ENCODE measurements at regions not wholly inside any gene's neighbourhood (a gene's known extent, or its start where the extent isn't known, plus 50 kb on each side); places are given as distances from the start of the nearest gene placed in this dataset.

DNA sequence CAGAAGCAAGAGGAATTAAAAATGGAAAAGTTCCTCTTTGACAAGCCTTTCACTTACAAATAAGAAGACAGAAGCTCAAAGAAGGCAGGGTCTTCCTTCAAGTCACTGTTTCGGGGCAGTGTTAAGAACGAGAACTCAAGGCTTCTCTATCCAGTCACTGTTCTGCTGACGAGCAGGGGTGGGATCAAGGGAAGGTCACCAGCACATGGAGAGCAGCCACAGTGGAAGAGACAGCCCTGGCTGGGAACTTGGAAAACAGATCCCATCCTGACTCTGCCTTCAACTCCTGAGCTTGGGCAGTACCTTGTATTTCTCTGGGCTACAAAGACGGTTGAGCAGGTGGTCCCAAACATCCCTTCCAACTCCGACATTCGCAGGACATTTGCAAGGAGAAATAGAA is 111.5 kb upstream of the LPP start:
- no peak for DNase-seq (ENCODE audit: low read depth in 1 of 2, low spot score in 1 of 2)
- Histone ChIP-seq H3K27ac (no peak overlapping the region), H3K9me3 (no peaks in the 10 kb centered on the region), H3K4me1 (peaks cover 19% of the 10 kb centered on the region), H3K4me3 (no peak overlapping the region), H3K4me2 (no peak overlapping the region)
- no peak for TF ChIP-seq POLR2AphosphoS2 (conservative IDR thresholded peaks at IDR 0.05; ENCODE audit: low read length)
- 87% methylated on average over 6 of the region's 6 CpGs for WGBS (ENCODE audit: missing lambda C conversion rate)
- no peak for FAIRE-seq
- no peak for ATAC-seq
- CTCF ChIA-PET = interaction anchor here (0.8 to 1.7 kb wide), 5 partner anchors 9 to 293 kb away, joined by 3 to 4 read pairs (median 4); no protein-coding TSS in a partner anchor
- POLR2A ChIA-PET = no interaction called here

DNA sequence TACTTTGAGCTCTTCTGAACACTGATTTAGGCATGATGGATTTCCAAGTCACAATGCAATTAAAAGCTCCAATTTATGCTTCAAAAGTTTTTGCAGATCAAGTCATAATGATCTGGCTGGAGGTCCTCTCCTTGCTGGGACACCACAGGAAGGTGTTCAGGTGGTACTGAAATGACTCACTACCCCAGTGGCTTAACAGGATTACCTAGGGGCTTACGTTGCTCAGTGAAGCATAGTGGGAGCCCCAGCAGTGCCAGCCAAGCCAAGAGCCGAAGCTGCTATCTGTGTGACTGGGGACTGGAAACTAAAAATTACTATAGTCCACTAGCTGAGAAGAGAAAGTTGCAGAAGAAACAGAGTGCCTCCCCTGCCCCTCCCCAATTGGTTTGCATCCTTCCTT is 110.1 kb upstream of the LPP start:
- no peak overlapping the region for H3K27ac ChIP-seq
- H3K9me3 ChIP-seq = no peaks in the 10 kb centered on the region
- 86% methylated on average over 2 of the region's 2 CpGs for WGBS (ENCODE audit: missing lambda C conversion rate)
- DNase-seq (ENCODE audit: low read depth in 1 of 2, low spot score in 1 of 2) = no peak
- peaks cover 9% of the 10 kb centered on the region; the same call in 1 of the 3 replicates for H3K4me1 ChIP-seq
- TF ChIP-seq KDM1A (IDR thresholded peaks at IDR 0.05; ENCODE audit: low read depth) (no peak), POLR2AphosphoS2 (conservative IDR thresholded peaks at IDR 0.05; ENCODE audit: low read length) (no peak), NFE2L2 (conservative IDR thresholded peaks at IDR 0.05; ENCODE audit: low read length) (no peak), ESRRA (IDR thresholded peaks at IDR 0.05; ENCODE audit: borderline replicate concordance, low read length) (no peak), KDM5A (IDR thresholded peaks at IDR 0.05) (no peak)
- H3K4me3 ChIP-seq = no peak overlapping the region
- no peak for ATAC-seq
- no peak for FAIRE-seq
- CTCF ChIA-PET = interaction anchor here (1.4 to 1.6 kb wide), 2 partner anchors 9 to 15 kb away, joined by 4 read pairs; no protein-coding TSS in a partner anchor
- POLR2A ChIA-PET = interaction anchor here (0.6 kb wide), 1 partner anchor 306 kb away, joined by 3 read pairs; no protein-coding TSS in a partner anchor
- no peak overlapping the region for H3K4me2 ChIP-seq

DNA sequence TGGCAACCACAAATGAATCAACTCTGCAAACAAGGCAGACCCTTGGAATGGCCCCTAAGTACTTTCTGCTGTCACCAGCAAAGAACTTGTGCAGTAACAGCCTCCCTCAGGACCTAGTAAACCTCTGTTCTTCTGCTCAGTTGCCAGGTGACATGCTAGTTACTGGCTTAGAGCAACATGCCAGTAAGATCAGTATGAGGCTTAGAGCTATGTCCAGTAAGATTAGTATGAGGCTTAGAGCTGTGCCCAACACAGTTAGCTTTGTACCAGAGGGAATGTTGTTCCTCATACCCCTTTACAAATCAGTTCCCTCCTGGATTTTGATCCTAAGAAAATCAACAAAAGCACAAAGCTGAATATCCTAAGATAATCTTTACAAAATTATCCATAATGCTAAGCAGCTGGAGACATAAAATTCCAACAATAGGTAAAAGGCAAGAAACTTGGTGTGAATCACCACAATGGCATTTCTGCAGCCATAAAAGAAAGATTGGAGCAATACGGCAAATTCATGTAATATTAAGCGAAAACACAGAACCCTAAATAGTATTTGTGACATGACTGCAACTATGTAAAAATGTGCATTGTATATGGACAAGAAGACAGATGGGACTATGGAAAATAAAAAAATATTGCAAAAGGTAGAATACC is 107.3 kb upstream of the LPP start:
- ChIA-PET POLR2A (no interaction called here), CTCF (no interaction called here)
- DNase-seq (ENCODE audit: low read depth in 1 of 2, low spot score in 1 of 2) (no peak), FAIRE-seq (no peak), ATAC-seq (no peak)
- Histone ChIP-seq H3K4me1 (peaks cover 9% of the 10 kb centered on the region; the same call in 1 of the 3 replicates), H3K27ac (no peak overlapping the region), H3K4me3 (no peak overlapping the region), H3K4me2 (no peak overlapping the region), H3K9me3 (no peaks in the 10 kb centered on the region)
- TF ChIP-seq CBX8 (IDR thresholded peaks at IDR 0.05) (no peak), ESRRA (IDR thresholded peaks at IDR 0.05; ENCODE audit: borderline replicate concordance, low read length) (no peak), BCL3 (IDR thresholded peaks at IDR 0.05) (no peak), RFX5 (IDR thresholded peaks at IDR 0.05) (no peak), KDM1A (IDR thresholded peaks at IDR 0.05; ENCODE audit: low read depth) (no peak), GATA3 (IDR thresholded peaks at IDR 0.05; ENCODE audit: borderline replicate concordance) (no peak), NFE2L2 (conservative IDR thresholded peaks at IDR 0.05; ENCODE audit: low read length) (no peak), MYC (IDR thresholded peaks at IDR 0.05; ENCODE audit: borderline replicate concordance, low read length) (no peak), CHD4 (IDR thresholded peaks at IDR 0.05; ENCODE audit: borderline replicate concordance) (no peak), EHMT2 (IDR thresholded peaks at IDR 0.05; ENCODE audit: low read depth) (no peak)
- TF ChIP-seq, protein P1, sequence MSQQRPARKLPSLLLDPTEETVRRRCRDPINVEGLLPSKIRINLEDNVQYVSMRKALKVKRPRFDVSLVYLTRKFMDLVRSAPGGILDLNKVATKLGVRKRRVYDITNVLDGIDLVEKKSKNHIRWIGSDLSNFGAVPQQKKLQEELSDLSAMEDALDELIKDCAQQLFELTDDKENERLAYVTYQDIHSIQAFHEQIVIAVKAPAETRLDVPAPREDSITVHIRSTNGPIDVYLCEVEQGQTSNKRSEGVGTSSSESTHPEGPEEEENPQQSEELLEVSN (IDR thresholded peaks at IDR 0.05; ENCODE audit: borderline replicate concordance, low read depth) = no peak
- WGBS (ENCODE audit: missing lambda C conversion rate) = 74% methylated on average over 2 of the region's 2 CpGs

DNA sequence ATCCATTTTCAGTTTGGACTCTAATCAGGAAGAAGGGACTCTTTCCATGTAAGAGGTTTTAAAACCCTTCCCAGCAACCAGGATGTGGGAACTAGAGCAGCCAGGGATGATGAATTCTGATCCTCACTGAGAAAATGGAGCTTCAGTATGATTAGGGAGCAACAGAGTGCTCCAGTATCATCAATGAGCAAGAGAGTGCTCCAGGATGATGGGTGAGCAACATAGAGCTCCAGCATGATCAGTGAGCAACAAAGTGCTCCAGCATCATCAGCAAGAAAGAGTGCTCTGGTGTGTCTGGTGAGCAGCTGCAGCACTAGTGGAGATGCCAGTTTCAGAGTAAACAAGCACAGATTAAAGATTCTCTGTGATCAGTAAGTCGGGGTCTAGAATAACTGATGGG is 106.4 kb upstream of the LPP start:
- ChIA-PET POLR2A (no interaction called here), CTCF (interaction anchor here (1.1 kb wide), 1 partner anchor 9 kb away, joined by 3 read pairs; no protein-coding TSS in a partner anchor)
- Histone ChIP-seq H3K9me3 (no peaks in the 10 kb centered on the region), H3K4me1 (peaks cover 12% of the 10 kb centered on the region; the same call in 1 of the 3 replicates), H3K4me3 (no peak overlapping the region), H3K27ac (no peak overlapping the region), H3K4me2 (no peak overlapping the region)
- ATAC-seq = no peak
- DNase-seq (ENCODE audit: low read depth in 1 of 2, low spot score in 1 of 2) = no peak
- WGBS (ENCODE audit: missing lambda C conversion rate) = 27% methylated on average over 1 of the region's 1 CpG
- no peak for FAIRE-seq
- no peak for TF ChIP-seq HEYL (CRISPR knock-in tag; IDR thresholded peaks at IDR 0.05)
- no peak for TF ChIP-seq CTCF (IDR thresholded peaks at IDR 0.05)
- TF ChIP-seq FOSB (CRISPR knock-in tag; IDR thresholded peaks at IDR 0.05) = no peak
- TF ChIP-seq SREBF2 (IDR thresholded peaks at IDR 0.05) = no peak
- no peak for TF ChIP-seq PHF8 (IDR thresholded peaks at IDR 0.05; ENCODE audit: borderline replicate concordance, low read depth)
- TF ChIP-seq HES2 (IDR thresholded peaks at IDR 0.05) = no peak
- TF ChIP-seq RFX5 (IDR thresholded peaks at IDR 0.05) = no peak
- TF ChIP-seq, protein P2, sequence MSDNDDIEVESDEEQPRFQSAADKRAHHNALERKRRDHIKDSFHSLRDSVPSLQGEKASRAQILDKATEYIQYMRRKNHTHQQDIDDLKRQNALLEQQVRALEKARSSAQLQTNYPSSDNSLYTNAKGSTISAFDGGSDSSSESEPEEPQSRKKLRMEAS (IDR thresholded peaks at IDR 0.05) = no peak
- TF ChIP-seq ZFP36 (IDR thresholded peaks at IDR 0.05; ENCODE audit: borderline replicate concordance, partially characterized antibody) = no peak
- TF ChIP-seq MAFK (IDR thresholded peaks at IDR 0.05; ENCODE audit: partially characterized antibody) = no peak
- no peak for TF ChIP-seq FOXS1 (CRISPR knock-in tag; IDR thresholded peaks at IDR 0.05)
- no peak for TF ChIP-seq BHLHE40 (IDR thresholded peaks at IDR 0.05; ENCODE audit: low read depth, low read length)

Data from A549 (cell line).